ENCODE measurements at regions not wholly inside any gene's neighbourhood (a gene's known extent, or its start where the extent isn't known, plus 50 kb on each side); places are given as distances from the start of the nearest gene placed in this dataset.
"Not testable (repeated sequence)": the region's sequence is repeated elsewhere in the genome, so short reads cannot be mapped to it uniquely, and the experiment has no call there.

DNA sequence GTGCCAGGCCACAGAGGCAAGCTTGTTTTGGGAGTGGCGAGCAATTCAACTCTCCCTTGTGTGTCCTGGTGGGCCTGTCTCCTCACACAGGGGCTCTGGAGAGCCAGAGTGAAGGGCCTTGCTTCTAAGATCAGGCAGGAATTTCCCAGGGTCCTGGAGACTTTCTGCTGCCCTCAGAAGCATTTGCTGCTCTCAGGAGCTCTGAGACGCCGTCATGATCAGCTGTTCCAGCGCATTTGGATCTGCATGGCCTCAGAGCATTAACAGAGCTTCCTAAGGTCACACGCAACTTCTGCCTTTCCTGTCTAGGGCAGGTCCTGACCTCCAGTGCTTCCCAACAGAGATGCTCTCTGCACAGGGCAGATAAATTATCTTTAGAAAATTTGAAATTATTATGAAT is 52.2 kb upstream of the C10orf90 start:
- DNase-seq (ENCODE audit: low spot score): no peak

DNA sequence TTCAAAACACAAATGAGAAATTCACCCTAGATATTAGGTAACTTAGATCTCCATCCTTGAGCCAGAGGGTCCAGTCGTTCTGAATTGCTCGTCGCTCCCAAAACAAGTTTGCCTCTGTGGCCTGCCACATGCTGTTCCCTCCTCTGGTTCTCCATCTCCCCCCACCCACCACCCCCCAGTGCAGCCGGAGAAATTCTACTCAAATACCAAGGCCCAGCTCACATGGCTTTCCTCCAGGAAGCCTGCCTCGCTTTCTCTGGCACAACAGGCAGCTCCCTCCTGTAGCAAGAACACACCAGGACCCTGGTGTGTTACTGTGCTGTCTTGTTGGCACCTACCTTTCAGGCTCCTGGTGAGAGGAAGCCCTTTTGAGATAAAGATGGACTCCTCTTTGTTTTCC is 52.7 kb upstream of the C10orf90 start:
- DNase-seq (ENCODE audit: low spot score): no peak

DNA sequence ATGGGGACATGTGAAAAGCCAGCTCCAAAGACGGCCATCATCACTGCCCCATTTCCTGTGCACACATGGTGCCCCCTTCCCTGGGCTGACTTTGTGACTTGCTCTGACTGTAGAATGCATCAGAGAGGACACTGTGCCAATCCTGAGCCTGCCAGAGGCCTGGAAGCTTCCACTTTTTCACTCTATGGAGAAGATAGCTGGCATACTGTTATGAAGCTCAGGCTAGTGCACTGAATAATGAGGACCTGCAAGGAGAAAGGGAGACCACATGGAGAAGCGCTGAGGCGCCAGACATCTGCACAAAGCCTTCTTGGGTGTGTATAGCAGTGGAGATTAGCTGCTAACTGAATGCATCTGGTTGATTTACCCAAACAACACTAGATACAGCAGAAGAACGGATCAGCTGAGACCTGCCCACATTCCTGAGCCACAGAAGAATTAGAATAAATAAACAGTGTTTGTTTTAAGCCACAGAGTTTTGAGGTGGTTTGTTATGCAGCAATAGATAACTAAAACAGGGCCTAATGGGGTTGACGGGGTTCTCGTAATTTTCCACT is 58.9 kb upstream of the C10orf90 start:
- no peak for DNase-seq (ENCODE audit: low spot score)

DNA sequence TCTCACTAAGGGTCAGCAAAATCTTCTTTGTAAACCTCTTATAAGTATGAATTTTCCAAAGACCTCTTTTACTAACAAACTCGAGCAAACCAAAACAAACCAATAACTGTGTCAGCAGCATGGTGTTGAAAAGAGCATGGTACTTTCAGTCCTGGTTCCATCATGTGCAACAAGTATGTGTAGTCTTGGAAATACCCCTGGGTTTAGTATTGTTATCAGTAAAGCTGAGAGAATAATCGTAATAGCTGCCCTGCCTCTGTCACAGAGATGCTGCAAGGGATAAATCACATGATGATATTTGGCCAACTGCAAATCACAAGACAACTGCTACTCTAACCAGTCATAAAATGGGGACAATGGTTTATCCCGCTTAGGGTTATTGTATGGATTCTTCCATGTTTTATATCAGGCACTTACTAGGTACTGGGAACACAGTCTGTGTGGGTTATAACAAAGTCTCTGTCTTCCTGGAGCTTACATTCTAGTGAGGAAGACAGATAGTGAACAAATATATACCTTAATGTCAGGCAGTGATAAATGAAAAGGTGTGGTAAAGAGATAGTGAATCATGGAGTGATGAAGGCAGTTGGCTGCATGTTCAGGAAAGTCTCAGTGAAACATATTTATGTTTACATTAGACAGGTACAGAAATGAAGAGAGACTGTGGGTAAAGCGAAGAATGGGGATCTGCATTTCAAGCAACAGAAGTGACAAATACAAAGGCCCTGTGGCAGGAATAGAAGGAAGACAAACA is 60.5 kb upstream of the C10orf90 start:
- DNase-seq (ENCODE audit: low spot score): no peak

DNA sequence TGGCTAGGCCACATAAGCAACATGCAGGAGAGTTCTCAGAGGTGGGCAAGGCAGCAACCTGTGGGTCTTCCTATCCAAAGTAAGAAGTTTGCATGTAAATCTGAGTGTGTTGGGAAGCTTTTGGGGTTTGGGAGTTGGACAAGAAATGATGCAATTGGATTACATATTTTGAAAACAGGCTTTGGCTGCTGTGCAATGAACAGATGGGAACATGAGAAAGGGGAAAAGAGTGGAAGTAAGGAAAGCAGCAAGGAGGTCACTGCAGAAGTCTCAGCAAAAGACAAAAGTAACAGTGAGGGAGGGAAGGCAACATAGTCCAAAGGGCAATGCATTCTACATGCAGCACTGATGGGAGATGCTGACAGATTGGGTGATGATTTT is 61.1 kb upstream of the C10orf90 start:
- no peak for DNase-seq (ENCODE audit: low spot score)

DNA sequence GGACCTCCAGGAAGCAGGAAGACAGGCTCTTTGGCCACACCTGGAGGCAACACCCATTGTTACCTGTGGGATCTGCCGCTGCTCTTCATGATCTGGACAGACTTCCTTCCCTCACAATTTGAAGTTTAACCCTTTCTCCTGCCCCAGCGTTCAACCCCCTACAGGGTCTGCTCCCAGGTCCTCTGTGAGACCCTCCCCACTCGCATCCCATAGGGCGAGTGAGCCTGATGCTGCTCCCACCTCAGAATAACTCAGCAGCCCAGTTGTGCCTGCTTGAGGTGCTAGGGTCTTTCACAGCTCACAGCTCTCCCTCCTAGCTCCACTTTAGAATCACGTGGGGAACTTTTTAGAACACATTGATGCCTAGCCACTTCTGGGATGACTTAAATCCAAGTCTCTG is 61.8 kb upstream of the C10orf90 start:
- DNase-seq (ENCODE audit: low spot score): no peak

DNA sequence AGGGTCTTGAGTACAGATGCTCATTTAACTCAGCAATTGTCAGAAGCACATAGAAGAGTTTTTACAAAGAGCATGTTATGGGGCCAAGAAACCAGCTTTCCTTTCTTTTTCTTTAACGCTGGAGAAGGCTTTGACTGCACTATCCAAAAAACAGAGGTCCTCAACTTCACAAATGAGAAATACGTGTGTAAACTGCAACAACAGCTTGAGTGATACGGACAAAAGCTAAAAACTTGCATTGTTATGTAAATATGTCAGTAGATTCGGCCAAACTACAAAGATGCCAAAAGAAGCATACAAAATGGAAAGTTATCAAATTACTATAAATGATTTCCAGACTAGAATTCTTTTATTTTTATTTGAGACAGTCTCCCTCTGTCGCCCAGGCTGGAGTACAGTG is 62.4 kb upstream of the C10orf90 start:
- DNase-seq (ENCODE audit: low spot score): no peak

DNA sequence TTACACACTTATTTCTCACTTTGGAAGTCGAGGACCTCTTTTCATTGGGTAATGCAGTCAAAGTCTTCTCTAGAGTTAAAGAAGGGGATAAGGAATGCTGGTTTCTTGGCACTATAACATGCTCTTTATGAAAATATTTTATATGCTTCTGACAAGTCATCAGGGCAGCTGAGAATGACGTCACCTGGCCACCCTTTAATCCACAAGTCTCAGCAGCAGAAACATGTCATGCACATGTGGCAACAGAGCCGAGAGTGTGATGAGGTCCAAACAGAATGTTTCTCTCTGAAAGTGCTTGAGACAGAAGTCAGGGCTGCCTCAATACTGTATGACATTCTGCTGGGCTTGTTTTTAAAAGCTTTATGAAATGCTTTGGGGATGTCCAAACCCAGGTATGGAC is 63.5 kb upstream of the C10orf90 start:
- DNase-seq (ENCODE audit: low spot score): peak; percentile 20

DNA sequence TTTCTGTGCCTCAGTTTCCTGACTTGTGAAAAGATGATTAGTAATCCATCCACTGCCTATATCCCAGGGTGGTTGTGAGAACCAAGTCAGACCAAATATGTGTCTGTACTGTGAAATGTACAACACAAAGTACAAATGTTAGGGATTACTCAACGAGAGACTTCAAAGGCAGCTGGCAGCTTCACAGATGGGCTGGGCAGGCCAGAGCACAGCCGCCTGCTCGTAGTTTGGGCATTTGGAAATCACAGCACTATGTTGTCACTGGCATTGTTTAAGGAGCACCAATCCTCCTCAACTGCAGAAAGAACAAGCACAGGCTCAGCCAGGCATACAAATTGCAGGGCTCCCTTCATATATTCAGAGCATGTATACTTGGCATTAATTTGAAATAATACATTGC is 64.5 kb upstream of the C10orf90 start:
- no peak for DNase-seq (ENCODE audit: low spot score)

DNA sequence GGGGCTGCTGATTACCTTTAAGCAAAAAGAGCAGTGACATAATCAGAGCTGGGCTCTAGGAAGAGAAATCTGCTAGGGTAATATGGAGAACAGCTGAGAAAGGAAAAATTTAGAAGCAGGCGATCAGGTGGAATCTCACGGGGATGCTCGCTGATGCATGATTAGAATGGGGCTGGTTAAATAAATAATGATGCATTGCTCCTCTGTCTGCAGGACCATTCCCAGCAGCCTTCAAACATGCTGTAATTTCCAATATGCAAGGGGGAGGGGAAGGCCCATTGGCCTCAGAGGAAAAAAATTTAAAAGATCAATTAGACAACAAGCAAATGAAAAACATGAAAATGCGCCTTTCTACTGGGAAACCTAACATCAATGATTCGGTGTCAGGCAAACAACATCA is 65.6 kb upstream of the C10orf90 start:
- no peak for DNase-seq (ENCODE audit: low spot score)

DNA sequence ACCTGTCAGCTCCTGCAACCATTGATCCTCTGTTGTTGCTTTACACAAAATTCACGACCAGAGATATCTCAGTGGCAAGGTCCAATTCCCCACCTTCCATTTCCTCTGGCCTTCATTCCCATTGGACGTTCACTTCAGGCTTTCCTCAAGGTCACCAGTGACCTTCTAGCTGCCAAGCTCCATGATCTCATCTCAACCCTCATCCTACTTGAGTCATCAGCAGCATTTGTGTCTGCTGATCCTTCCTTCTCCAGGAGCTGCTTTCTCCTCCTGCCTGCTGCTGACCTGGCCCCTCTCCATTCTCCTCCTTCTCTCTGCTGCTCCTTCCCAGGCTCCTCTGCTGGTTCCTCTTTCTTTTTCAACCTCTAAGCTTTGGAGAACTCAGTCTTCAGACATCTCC is 66.2 kb upstream of the C10orf90 start:
- no peak for DNase-seq (ENCODE audit: low spot score)

DNA sequence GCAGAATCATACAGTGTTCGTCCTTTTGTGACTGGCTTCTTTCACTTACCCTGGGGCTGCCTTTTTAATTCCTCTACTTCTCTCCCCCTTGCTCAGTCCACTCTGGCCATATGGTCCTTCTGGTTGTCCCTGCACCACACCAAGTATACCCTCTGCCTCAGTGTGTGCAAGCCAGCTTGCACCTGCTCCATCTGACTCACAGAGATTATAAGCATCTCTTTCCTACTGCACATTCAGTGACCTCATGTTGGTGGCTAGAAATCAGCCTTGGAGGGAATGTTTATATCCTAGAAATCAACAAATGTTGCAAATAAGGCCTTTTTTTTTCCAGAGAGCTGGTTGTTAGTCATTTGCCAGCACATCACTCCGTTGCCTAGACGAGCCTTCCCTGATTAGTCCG is 67.5 kb upstream of the C10orf90 start:
- DNase-seq (ENCODE audit: low spot score): no peak

DNA sequence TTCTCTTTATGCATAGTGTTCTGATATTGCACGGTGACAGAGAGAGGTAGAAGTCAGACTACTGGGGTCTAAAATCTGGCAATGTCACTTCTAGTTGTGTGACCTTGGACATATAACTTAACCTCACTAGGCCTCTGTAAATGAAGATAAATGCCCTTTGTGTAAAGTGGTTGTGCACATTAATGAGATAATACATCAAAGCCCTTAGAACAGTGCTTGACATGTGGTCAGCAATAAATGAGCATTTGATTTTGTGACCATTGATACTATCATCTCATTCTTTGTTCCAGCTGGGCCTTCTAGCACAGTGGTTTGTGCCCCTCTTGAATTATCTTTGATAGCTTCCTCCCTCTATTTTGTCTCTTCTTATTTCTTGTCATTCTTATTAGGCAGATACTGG is 74.1 kb upstream of the C10orf90 start:
- no peak for DNase-seq (ENCODE audit: low spot score)

DNA sequence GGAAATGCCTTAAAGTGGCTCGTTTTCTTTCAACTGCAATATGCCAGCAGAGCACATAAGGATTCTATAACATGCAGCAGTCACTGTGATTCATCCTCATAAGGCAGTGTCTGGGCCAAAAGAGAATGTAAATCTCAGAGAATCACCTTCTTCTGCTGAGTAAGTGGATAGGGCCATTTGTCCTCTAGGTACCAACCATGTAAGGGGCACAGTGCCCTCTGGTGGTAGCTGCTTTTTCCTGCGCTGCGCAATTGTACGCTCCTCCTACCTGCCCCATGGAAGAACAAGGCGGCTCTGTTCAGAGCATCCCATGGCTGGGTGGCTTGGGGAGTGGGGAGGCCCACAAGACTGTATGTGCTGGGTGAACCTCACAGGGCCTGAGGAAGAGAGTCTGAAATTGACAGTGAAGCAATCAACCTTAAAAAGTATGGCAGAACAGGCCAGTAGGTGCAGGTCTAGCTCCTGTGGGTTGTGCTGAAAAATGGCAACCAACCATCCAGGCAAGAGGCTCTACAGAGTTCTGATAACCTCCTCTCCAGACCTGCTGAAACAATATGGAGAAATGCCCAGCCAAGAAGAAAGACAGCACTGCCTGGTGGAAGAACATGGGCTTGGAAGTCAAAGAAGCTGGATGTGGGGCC is 78.6 kb upstream of the C10orf90 start:
- peak; percentile 71 for DNase-seq (ENCODE audit: low spot score)

DNA sequence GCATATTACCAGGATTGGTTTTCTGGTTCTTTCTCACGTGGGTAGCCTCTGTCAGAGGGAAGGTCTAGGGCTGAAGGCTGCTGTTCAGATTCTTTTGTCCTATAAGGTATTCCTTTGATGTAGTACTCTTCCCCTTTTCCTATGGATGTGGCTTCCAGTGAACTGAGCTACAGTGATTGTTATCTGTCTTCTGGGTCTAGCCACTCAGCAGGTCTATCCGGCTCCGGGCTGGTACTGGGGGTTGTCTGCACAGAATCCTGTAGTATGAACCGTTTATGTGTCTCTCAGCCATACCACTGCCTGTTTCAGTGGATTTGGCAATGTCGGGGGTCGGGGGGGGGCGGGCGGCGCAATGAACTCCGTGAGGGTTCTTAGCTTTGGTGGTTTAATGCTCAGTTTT is 84.5 kb upstream of the C10orf90 start:
- no peak for DNase-seq (ENCODE audit: low spot score)

DNA sequence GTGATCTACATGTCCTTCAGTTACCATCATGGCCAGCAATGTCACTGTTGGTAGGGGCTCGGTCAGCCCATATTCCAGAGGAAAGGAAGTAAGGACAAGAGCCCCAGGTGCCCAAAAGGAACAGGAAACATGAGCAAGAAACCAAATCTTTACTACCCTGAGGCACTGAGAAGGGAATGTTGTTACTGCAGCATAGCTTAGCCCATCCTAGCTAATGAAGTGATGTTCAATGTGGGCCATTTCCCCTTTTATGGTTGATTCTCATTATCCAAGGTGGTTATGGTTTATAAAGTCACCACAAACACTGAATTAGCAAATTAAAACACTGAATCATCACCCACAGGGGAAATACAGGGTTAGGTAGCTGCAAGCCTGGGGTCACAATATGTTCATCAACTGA is 88.4 kb upstream of the C10orf90 start:
- DNase-seq (ENCODE audit: low spot score): no peak

DNA sequence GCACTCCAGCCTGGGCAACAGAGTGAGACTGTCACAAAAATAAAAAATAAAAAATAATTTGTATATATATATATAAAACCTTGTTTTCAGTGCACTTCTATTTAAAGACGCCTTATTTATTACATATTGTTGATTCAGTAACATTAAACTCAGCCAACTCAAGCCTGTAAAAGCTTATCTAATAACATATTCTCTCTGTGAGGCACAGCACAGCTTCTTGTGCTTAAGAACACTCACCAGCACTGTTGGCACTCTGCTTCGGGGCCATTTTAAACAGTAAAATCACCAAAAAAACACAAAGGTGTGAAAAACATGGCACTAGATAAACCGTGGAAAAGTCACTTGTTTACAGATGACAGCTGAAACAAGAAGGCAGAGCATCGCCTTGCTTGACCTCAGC is 89.0 kb upstream of the C10orf90 start:
- DNase-seq (ENCODE audit: low spot score): no peak

DNA sequence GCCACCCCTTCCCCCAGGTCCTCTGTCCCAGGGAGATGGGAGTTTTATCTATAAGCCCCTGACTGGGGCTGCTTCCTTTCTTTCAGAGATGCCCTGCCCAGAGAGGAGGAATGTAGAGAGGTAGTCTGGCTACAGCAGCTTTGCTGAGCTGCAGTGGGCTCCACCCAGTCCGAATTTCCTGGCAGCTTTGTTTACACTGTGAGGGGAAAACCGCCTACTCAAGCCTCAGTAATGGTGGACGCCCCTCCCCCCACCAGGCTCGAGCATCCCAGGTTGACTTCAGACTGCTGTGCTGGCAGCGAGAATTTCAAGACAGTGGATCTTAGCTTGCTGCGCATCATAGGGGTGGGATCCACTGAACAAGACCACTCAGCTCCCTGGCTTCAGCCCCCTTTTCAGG is 96.2 kb upstream of the C10orf90 start:
- DNase-seq (ENCODE audit: low spot score): not testable (repeated sequence)

DNA sequence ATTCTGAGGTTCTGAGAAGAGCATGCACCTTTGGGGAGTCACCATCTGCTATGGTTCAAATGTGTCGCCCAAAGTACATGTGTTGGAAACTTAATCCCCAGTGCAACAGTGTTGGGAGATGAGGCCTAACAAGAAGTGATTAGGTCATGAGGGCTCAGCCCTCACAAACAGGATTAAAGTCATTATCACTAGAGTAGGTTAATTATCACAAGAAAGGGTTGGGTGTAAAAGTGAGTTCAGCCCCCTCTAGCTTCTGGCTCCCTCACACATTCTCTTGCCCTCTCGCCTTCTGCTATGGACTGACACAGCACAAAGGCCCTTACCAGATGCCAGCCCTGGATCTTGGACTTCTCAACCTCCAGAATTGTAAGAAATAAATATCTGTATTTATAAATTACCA is 100.3 kb upstream of the C10orf90 start:
- DNase-seq (ENCODE audit: low spot score): no peak

DNA sequence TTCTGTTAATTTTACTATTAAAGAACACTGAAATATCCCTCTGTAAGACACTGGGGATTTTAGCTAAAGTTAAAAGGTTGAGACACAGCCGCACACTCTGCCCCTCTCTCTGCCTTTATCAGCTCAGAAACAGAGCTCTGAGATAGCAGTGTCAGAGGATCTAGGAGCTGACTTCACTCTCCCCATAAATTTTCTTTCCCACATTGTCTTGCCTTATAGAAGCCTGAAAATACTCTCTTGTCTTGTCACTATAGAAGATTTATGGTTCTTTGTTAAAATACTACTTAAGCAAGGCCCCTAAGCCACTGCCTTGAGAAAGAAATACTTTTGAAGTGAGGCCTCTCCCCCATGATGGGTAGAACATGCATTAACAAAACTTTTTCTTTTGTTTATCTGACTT is 105.7 kb upstream of the C10orf90 start:
- DNase-seq (ENCODE audit: low spot score): no peak

DNA sequence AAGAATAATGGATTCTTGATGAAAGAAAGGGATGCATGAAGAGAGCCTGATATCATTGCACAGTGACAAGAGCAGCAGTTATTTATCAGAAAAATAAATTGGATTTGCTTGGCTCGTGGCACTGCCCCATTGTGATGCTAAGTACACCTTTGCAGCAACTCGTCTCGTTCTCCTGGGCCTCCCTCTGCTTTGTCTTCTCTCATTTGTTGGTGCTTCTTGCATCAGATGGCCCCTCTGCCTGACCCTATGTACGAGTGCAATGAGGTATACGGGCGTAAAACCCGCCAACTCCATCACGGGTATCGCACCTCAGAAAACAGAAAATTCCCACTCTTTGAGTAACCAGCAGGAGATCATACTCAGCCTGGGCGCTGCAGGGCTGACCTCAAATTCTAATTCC is 107.2 kb upstream of the C10orf90 start:
- no peak for DNase-seq (ENCODE audit: low spot score)

DNA sequence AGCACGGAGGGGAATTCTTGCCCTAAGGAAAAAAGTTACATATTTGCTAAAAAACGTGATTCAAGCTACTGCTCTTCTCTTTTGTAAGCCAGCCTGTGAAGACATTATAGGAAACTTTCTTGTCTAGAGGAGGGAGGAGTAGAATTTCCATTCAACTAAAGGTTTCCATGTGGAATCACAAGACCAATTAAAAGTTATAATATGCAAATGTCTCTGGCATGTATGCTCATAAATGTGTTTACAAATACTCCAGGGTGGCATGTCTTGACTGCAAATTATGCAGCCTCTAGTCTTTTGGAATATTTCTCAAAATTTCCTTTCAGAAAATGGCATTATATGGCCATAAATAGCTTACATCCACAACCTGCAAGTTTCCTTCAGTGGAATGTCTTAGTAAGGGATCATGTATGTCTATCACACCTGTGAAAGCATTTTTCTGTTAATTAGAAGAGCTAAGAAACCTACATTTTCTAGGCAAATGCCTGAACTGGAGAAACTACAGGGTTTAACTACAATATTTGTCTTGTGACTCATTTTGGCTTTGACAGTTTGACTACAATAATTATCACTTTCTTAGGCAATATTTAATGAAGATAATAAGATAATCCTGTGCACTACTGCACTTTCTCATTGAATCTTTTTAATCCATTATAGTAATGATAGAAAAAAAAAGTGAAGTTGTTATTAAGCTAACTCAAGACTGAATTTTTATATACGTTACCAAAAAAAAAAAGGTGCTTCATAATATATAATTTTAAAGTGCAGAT is 111.1 kb upstream of the C10orf90 start:
- no peak for DNase-seq (ENCODE audit: low spot score)

Data from RKO (cell line).